Stimulated activated CD8-positive, alpha-beta memory T cell treated with anti-CD3 and anti-CD28 coated beads, Interleukin-4, amount 100 ng/mL, for 24 hours (primary cell): ENCODE measurements at regions not wholly inside any gene's neighbourhood (a gene's known extent, or its start where the extent isn't known, plus 50 kb on each side); places are given as distances from the start of the nearest gene placed in this dataset.
"Not testable (repeated sequence)": the region's sequence is repeated elsewhere in the genome, so short reads cannot be mapped to it uniquely, and the experiment has no call there.

Experiments
- DNase-seq: peaks from one replicate; pipeline ENCODE4 v3.0.0-alpha.2; 2020; ENCODE audit warnings: low read depth

DNA sequence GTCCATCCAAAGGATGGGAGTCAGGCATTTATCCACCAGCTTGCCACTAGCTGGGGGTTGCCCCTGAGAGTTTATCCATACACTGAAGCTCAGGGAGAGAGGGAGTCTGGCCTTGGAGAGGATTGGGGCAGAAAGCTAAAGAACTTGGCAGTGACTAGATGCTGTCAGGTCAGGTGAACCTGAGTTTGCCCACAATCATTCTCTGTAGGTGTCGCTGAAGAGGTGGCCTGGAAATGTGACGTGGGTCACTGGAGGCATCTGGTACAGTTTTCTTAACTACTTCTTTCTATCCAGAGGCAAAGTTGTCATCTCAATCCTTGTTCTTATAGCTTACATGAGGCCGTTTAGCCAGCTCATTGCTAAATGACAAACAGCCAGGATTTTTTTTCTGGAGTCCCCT is 298.0 kb upstream of the CTNNB1 start:
- DNase-seq = no peak

- DNase-seq = no peak
Measured at GRCh38 chr3:40901796-40902195, 297.5 kb upstream of the CTNNB1 start.

DNA sequence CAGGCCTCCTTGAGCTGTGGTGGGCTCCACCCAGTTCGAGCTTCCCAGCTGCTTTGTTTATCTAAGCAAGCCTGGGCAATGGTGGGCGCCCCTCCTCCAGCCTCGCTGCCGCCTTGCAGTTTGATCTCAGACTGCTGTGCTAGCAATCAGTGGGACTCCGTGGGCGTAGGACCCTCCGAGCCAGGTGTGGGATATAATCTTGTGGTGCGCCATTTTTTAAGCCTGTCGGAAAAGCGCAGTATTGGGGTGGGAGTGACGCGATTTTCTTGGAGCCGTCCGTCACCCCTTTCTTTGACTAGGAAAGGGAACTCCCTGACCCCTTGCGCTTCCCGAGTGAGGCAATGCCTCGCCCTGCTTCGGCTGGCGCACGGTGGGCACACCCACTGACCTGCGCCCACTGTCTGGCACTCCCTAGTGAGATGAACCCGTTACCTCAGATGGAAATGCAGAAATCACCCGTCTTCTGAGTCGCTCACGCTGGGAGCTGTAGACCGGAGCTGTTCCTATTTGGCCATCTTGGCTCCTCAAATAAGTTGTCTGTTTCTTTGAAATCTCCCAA is 291.3 kb upstream of the CTNNB1 start:
- not testable (repeated sequence) for DNase-seq

DNA sequence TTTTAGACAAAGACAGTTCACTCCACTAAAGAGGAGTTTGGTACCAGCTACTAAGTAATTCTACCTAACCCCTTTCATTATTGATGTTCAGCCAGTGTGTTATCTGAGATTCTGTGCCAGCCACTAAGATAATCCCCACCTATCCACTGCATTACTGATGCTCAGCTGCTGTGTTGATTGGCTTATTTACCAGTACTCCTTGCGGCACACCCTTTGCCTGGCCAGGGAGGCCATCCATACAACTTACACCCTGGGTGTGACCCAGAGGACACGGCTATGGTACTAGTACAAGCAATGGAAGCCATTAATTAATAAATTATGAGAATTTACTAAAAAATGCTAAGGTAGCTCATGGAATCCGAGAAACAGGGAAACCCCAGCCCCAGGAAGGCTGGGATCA is 290.7 kb upstream of the CTNNB1 start:
- DNase-seq = no peak

DNA sequence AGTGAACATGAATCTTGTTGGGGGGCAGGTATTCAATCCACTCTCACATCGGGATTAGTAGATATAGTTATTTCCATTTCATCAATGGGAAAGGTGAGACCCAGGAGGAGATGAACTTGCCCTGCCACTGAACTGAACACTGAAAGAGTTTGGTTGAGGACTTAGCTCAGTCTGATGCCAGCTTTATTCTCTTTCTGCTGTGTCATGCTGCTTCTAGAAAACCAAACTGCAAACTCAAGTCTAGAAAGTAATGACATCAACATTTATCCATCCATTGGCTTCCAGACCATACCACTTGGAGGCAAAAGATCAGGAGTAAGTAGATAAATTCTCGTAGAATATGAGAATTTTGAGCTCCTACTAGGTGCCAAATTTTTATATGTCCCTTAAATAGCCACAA is 288.0 kb upstream of the CTNNB1 start:
- DNase-seq = no peak

GRCh38 chr3:40911928-40912327 is 287.4 kb upstream of the CTNNB1 start:
- DNase-seq = no peak

DNA sequence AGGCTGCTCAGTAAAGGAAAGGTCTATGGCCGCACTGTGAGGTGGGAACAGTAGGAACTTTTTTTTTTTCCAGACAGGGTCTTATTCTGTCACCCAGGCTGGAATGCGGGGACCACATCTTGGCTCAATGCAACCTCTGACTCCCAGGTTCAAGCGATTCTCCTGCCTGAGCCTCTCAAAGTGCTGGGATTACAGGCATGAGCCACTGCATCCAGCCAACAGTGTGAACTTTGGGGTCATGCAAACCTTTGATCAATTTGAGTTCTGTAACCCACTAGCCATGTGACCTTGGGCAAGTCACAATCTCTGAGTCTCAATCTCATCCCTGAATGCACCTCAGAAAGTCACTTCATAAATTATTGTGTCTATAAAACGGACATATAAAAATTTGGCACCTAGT is 286.8 kb upstream of the CTNNB1 start:
- DNase-seq = no peak

DNA sequence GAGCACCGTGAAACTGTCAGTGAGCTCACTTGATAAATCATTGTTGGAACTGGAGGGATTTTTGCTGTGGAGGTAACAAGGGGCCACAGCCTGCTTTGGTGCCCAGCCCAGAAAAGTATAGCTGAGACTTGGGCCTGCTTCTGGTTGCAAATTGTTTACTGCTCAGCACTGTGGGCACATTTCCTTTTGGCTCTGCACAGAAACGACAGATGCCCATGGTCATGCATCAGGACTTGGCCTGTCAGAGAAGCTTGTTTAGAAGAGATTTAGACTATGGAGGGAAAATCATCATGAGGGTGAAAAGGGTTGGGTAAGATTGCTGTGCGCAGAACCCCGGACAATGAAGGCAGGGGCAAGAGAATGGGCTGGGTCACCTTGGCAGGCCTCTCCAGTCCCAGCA is 286.1 kb upstream of the CTNNB1 start:
- DNase-seq = no peak

DNA sequence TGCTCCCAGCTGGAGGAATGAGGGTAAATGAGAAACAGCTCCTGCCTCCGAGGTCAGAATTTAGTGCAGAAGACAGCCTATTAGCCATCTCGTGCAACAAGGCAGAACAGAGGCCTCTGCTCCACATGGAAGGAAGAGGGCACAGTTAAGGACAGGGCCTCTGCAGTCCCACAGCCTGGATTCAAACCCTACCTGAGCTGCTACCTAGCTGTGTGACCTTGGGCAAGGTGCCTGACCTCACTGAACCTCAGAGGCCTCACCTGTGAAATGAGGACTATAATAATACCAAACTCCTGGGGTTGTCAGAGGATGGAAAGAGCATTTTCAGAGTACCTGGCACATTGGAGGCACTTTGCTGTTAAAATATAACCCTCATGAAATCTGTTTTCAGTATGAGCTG is 285.7 kb upstream of the CTNNB1 start:
- DNase-seq = no peak

DNA sequence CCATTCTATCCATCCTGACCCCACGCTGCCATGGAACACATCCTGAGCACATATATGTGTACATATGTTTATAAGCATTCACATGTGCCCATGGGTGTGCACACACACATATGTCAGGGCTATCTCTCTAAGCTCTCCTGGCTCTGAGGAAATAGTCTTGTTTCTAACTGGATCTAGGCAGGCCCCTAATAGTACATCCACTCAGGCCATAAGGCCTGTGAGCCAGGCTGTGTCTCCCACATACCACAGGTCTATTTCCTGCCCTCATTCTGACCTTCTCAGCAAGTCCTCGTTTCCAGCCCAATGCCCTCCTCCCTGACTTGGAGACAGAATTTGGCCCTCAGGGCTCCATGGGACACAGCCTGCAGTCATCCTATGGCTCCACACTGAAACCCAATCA is 284.8 kb upstream of the CTNNB1 start:
- no peak for DNase-seq

DNA sequence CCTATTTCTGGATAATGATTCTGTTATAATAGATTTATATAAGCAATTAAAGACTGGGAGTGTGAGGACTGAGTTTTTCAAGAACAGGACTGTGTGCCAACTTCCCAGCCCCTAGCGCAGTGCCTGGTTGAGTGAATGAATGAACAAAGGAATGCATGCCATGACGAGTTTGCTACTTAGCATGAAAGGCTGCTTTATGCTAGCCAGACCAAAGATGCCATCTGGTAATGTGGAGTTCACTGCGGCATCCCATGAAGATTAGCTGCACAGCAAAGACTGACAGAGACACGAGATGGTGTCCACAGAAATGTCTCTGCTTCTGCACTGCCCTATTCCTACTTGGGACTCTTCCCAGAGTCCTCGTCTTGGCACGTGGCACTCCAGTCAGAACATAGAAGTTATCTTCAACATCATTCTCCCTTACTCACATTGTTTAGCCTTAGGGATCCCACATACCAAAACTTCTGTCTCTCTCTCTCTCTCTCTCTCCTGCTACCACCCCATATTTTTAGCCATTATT is 283.9 kb upstream of the CTNNB1 start:
- no peak for DNase-seq

- DNase-seq = no peak
Measured at GRCh38 chr3:40920041-40920440, 279.3 kb upstream of the CTNNB1 start.

DNA sequence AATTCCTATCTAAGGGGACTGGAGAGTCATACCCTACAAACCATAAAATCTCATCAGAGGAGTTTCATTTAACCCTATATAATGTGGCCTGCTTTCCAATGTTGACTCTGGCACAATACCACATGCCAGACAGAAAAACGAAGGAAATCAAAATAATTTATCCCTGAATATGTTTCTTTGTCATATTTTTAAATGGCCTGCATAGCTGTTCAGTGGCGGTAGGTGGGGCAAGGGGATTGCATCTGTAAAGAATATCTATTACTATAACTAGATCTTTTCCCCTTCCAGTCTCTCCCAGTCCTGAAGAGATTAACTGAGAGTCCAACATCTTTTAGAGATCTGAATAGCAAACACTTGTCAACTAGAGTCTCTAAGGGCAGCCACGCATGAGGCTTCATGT is 278.1 kb upstream of the CTNNB1 start:
- DNase-seq = no peak

DNA sequence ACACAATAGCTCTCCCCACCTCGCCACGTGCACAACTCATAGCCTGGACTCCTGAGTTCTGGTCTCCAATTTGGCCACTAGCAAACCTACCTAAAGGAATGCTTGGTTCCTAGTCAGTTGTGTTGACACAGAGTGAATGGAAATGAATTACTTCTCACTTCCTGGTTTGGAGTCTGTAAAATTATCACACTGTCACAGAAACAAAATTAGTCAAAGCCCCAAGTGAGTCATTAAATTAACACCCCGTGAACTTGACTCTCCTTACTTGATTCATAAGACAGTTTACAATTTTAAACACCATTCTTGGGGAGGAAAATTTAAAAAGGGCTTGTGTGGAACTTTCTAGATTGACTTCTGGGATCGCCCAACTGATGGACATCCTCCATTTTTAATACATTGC is 276.2 kb upstream of the CTNNB1 start:
- DNase-seq = no peak

DNA sequence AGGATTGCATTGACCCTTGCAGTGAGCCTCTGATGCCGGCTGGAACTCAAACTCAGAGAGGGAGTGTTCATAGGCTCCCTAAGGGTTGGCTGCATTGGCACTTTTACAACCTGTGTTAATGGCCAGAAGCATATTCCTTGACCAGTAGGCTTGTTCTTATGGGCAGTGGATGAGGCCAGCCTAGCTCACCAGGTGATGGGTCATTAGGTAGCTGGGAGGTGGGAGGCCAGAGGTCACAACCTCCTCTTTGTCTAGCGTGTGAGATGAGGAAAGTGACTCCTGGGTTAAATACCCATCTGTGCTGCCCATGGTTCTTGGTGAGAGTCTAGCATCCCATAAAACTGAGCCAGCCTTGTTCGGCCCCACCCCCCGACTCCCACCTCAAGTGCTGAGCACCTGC is 275.7 kb upstream of the CTNNB1 start:
- no peak for DNase-seq

GRCh38 chr3:40924559-40925141 is 274.7 kb upstream of the CTNNB1 start:
- DNase-seq = no peak

DNA sequence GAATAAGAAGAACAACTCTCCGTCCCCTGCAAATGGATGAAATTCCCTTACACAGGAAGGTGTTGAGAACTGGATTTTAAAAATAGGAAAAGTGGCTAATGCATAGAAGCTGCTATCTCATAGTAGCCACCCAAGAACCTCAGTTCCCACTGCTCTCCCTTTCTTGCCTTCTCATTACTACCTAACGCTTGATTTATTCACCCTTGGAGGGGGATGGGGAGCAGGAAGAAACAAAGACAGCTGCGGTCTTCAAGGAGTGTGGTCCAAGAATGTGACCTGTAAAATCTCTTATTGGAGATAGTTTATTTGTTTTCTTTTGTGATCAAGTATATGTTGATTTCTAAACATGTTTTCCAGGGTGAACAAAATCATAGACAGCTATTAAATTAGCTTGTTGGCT is 274.1 kb upstream of the CTNNB1 start:
- DNase-seq = no peak

DNA sequence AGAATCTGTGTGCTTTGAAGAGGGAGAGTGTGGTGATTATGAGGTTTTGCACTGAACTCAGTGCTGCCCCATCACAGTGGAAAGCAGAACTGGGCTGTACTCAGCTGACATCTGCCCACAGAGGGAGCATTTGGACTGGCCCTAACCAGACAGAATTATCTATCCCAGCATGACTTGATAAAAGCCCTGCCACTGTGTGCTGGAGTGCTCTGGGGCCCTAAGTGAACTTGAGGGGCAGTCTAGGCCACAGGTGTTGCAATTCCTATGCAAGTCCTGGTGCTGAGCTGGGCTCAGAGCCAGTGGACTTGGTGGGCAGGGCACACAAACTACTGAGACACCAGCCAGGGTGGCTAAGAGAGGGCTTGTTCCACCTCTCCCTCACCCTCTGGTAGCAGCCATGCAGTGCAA is 269.2 kb upstream of the CTNNB1 start:
- no peak for DNase-seq

DNA sequence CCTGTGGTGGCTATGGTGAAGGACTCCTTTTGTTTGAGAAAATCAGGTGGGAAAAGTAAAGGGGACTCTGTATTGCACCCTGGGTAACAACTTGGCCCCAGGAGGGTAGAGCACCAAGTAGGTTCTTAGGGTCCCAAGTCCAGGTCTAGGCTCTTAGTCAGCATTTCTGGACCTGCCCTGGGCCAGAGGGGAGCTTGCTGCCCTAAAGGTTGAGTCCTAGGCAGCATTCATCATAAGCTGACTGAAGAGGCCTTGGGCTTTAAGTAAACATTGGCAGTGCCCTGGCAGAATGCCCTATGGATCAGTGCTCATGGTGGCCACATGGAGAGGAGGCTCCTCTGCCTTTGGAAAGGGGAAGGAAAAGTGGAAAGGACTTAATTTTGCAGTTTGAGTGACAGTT is 268.5 kb upstream of the CTNNB1 start:
- no peak for DNase-seq

DNA sequence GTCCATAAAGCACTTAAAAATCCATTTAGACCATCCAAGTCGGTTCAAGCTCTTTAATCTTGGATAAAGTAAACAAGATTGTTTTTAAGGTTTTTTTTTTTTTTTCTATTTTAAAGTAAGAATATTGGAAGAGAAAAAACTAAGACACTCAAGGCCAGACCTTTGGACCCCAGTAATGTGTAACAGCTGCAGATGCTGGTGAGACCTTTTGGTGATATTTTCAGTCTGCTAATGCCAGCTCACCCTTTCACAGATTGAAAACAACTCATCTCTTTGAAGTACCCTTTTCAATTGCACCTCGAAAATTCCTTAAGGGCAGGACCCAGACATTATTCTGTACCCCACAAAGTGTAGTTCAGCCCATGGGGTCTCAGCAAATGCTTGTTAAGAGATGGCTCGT is 260.7 kb upstream of the CTNNB1 start:
- no peak for DNase-seq

GRCh38 chr3:40939030-40939740 is 260.1 kb upstream of the CTNNB1 start:
- no peak for DNase-seq

GRCh38 chr3:40939741-40940130 is 259.6 kb upstream of the CTNNB1 start:
- DNase-seq = no peak

DNA sequence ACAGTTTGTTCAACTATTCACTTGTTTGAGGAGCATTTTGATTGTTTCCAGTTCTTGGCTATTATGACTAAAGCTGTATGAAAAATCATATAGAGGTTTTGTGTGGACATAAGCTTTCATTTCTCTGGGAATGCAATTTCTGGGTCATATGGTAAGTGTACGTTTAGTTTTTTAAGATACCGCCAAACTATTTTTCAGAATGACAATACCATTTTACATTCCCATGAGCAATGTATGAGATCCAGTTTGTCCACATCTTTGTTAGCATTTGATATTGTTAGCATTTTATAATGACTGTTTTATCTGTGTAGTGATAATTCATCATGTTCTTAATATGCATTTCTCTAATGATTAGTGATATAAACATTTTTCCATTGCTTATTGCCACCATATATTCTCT is 258.7 kb upstream of the CTNNB1 start:
- DNase-seq = no peak

DNA sequence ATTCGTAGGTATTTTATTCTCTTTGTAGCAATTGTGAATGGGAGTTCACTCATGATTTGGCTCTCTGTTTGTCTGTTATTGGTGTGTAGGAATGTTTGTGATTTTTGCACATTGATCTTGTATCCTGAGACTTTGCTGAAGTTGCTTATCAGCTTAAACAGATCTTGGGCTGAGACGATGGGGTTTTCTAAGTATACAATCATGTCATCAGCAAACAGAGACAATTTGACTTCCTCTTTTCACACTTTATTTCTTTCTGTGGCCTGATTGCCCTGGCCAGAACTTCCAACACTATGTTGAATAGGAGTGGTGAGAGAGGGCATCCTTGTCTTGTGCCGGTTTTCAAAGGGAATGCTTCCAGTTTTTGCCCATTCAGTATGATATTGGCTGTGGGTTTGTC is 252.3 kb upstream of the CTNNB1 start:
- not testable (repeated sequence) for DNase-seq
